ENCODE measurements at regions not wholly inside any gene's neighbourhood (a gene's known extent, or its start where the extent isn't known, plus 50 kb on each side); places are given as distances from the start of the nearest gene placed in this dataset.

GRCh38 chr15:93986400-93986984 lies 244.9 kb upstream of the MCTP2 start:
- Histone ChIP-seq H3K36me3 (ENCODE audit: control insufficient read depth, insufficient read depth, low read length) (no peaks in the 10 kb centered on the region), H2AK5ac (ENCODE audit: low read length) (no peak overlapping the region), H3K79me1 (ENCODE audit: low read length) (no peaks in the 10 kb centered on the region), H4K5ac (ENCODE audit: low read length) (no peak overlapping the region), H2BK120ac (ENCODE audit: low read depth, low read length) (no peak overlapping the region), H3K23ac (ENCODE audit: low read length) (no peak overlapping the region), H2BK15ac (replicated peaks; ENCODE audit: low read depth) (no peak overlapping the region), H3K4me2 (ENCODE audit: low read length) (no peak overlapping the region), H3K27ac (ENCODE audit: low read depth, low read length) (no peak overlapping the region), H3K4ac (ENCODE audit: low read depth, low read length) (no peak overlapping the region), H3K18ac (ENCODE audit: low read length) (no peak overlapping the region), H3K4me1 (ENCODE audit: control insufficient read depth, low read depth, low read length) (no peaks in the 10 kb centered on the region), H3K4me3 (ENCODE audit: low read length) (no peak overlapping the region), H3K79me2 (ENCODE audit: control insufficient read depth, insufficient read depth, low read length) (no peaks in the 10 kb centered on the region), H3K9ac (ENCODE audit: low read length) (no peak overlapping the region), H2BK5ac (ENCODE audit: low read length) (no peak overlapping the region), H4K8ac (ENCODE audit: low read depth, low read length) (no peak overlapping the region), H3K27me3 (ENCODE audit: insufficient read depth, low read length, poor library complexity) (no peaks in the 10 kb centered on the region), H3K56ac (ENCODE audit: low read length) (no peak overlapping the region)
- no peak for DNase-seq
- WGBS (ENCODE audit: extremely low coverage, insufficient coverage, low lambda C conversion rate): no CpG with 5 or more reads among the region's 3 CpGs

DNA sequence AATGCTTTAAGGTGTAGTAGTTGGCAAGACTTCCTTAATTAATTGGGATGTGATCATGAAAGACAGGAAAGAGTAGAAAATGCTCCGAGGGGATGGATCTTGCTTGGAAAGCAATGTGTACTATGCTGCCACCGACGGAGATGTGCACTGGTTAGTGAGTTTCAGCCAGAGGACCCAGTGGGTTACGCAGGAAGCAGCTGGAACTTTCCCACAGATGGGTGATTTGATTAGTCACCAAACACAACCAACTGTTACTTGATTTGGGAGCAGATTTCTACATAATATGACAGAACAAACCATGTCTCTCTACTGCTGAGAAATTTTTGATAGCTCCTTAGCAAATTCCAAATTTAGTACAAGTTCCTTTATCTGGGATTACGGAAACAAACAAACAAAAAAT lies 245.4 kb upstream of the MCTP2 start:
- H3K9ac ChIP-seq (ENCODE audit: low read length): no peak overlapping the region
- WGBS (ENCODE audit: extremely low coverage, insufficient coverage, low lambda C conversion rate): no CpG with 5 or more reads among the region's 5 CpGs
- H3K4ac ChIP-seq (ENCODE audit: low read depth, low read length): no peak overlapping the region
- H2BK5ac ChIP-seq (ENCODE audit: low read length): no peak overlapping the region
- H2BK15ac ChIP-seq (replicated peaks; ENCODE audit: low read depth): no peak overlapping the region
- H3K36me3 ChIP-seq (ENCODE audit: control insufficient read depth, insufficient read depth, low read length): no peaks in the 10 kb centered on the region
- DNase-seq: no peak
- no peak overlapping the region for H4K8ac ChIP-seq (ENCODE audit: low read depth, low read length)
- H3K4me3 ChIP-seq (ENCODE audit: low read length): no peak overlapping the region
- H2BK120ac ChIP-seq (ENCODE audit: low read depth, low read length): no peak overlapping the region
- no peaks in the 10 kb centered on the region for H3K79me2 ChIP-seq (ENCODE audit: control insufficient read depth, insufficient read depth, low read length)
- no peak overlapping the region for H4K5ac ChIP-seq (ENCODE audit: low read length)
- no peak overlapping the region for H3K56ac ChIP-seq (ENCODE audit: low read length)
- no peaks in the 10 kb centered on the region for H3K4me1 ChIP-seq (ENCODE audit: control insufficient read depth, low read depth, low read length)
- H3K23ac ChIP-seq (ENCODE audit: low read length): no peak overlapping the region
- no peak overlapping the region for H3K4me2 ChIP-seq (ENCODE audit: low read length)
- no peak overlapping the region for H3K18ac ChIP-seq (ENCODE audit: low read length)
- H3K79me1 ChIP-seq (ENCODE audit: low read length): no peaks in the 10 kb centered on the region
- H2AK5ac ChIP-seq (ENCODE audit: low read length): no peak overlapping the region
- no peaks in the 10 kb centered on the region for H3K27me3 ChIP-seq (ENCODE audit: insufficient read depth, low read length, poor library complexity)
- H3K27ac ChIP-seq (ENCODE audit: low read depth, low read length): no peak overlapping the region

DNA sequence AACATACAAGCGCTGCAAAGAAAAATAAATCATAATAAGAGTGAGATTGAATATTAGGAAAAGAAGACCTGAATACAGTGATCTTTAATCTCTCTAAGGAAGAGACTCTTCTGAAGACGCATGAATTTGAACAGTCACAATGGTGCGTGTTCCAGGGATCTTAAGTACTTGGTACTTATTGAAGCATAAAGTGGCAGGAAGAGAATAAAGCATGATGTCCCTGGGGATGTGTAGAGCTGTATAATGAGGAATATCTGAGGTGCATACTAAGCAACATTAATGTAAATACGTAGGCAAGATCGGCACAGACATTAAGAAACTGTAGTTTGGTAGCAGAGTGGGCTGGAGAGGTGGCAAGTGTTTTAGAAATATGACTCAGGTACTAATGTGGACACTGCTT lies 246.2 kb upstream of the MCTP2 start:
- Histone ChIP-seq H2BK15ac (replicated peaks; ENCODE audit: low read depth) (no peak overlapping the region), H4K8ac (ENCODE audit: low read depth, low read length) (no peak overlapping the region), H3K27ac (ENCODE audit: low read depth, low read length) (no peak overlapping the region), H4K5ac (ENCODE audit: low read length) (no peak overlapping the region), H3K27me3 (ENCODE audit: insufficient read depth, low read length, poor library complexity) (no peaks in the 10 kb centered on the region), H2BK120ac (ENCODE audit: low read depth, low read length) (no peak overlapping the region), H3K18ac (ENCODE audit: low read length) (no peak overlapping the region), H3K4me2 (ENCODE audit: low read length) (no peak overlapping the region), H3K4me3 (ENCODE audit: low read length) (no peak overlapping the region), H3K9ac (ENCODE audit: low read length) (no peak overlapping the region), H3K4me1 (ENCODE audit: control insufficient read depth, low read depth, low read length) (no peaks in the 10 kb centered on the region), H3K79me2 (ENCODE audit: control insufficient read depth, insufficient read depth, low read length) (no peaks in the 10 kb centered on the region), H3K4ac (ENCODE audit: low read depth, low read length) (no peak overlapping the region), H3K36me3 (ENCODE audit: control insufficient read depth, insufficient read depth, low read length) (no peaks in the 10 kb centered on the region), H2AK5ac (ENCODE audit: low read length) (no peak overlapping the region), H2BK5ac (ENCODE audit: low read length) (no peak overlapping the region), H3K79me1 (ENCODE audit: low read length) (no peaks in the 10 kb centered on the region), H3K56ac (ENCODE audit: low read length) (no peak overlapping the region), H3K23ac (ENCODE audit: low read length) (no peak overlapping the region)
- WGBS (ENCODE audit: extremely low coverage, insufficient coverage, low lambda C conversion rate): no CpG with 5 or more reads among the region's 5 CpGs
- DNase-seq: no peak

- no peak for DNase-seq
- no peak overlapping the region for H3K27ac ChIP-seq (ENCODE audit: low read depth, low read length)
- H3K36me3 ChIP-seq (ENCODE audit: control insufficient read depth, insufficient read depth, low read length): no peaks in the 10 kb centered on the region
- H3K9ac ChIP-seq (ENCODE audit: low read length): no peak overlapping the region
- H3K27me3 ChIP-seq (ENCODE audit: insufficient read depth, low read length, poor library complexity): no peaks in the 10 kb centered on the region
- no peak overlapping the region for H3K23ac ChIP-seq (ENCODE audit: low read length)
- no peak overlapping the region for H4K5ac ChIP-seq (ENCODE audit: low read length)
- no peak overlapping the region for H4K8ac ChIP-seq (ENCODE audit: low read depth, low read length)
- H3K79me1 ChIP-seq (ENCODE audit: low read length): no peaks in the 10 kb centered on the region
- H2BK120ac ChIP-seq (ENCODE audit: low read depth, low read length): no peak overlapping the region
- no peak overlapping the region for H3K56ac ChIP-seq (ENCODE audit: low read length)
- H2BK15ac ChIP-seq (replicated peaks; ENCODE audit: low read depth): no peak overlapping the region
- no CpG with 5 or more reads among the region's 3 CpGs for WGBS (ENCODE audit: extremely low coverage, insufficient coverage, low lambda C conversion rate)
- H3K79me2 ChIP-seq (ENCODE audit: control insufficient read depth, insufficient read depth, low read length): no peaks in the 10 kb centered on the region
- no peak overlapping the region for H3K4me2 ChIP-seq (ENCODE audit: low read length)
- no peaks in the 10 kb centered on the region for H3K4me1 ChIP-seq (ENCODE audit: control insufficient read depth, low read depth, low read length)
- H3K4ac ChIP-seq (ENCODE audit: low read depth, low read length): no peak overlapping the region
- no peak overlapping the region for H3K18ac ChIP-seq (ENCODE audit: low read length)
- no peak overlapping the region for H2AK5ac ChIP-seq (ENCODE audit: low read length)
- H3K4me3 ChIP-seq (ENCODE audit: low read length): no peak overlapping the region
- no peak overlapping the region for H2BK5ac ChIP-seq (ENCODE audit: low read length)
These were observed 247.8 kb upstream of the MCTP2 start for GRCh38 chr15:93983526-93983925.

DNA sequence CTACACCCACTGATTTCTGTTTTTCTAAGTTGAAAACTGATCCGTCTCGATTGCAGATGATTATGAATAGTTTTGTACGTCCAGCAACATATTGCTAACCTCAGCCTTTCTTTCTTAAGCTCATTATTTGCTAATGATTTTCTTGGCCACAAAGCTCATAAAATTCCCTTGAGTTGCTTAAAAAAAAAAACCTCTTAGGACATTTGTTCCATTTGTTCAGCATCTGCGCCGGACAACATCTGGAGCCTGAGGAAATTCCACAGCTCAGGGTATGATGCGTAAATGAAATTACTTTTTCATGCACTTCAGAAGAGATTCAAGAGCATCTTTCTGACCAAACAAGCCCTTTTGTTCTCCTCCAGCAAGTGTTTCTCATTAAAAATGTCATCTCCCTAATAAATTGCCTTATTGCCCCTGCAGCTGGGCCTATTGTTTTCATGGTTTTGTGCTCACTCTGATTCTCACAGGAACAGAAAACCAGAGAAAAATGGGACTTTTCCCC lies 249.1 kb upstream of the MCTP2 start:
- H2BK120ac ChIP-seq (ENCODE audit: low read depth, low read length): no peak overlapping the region
- H3K79me1 ChIP-seq (ENCODE audit: low read length): no peaks in the 10 kb centered on the region
- H2AK5ac ChIP-seq (ENCODE audit: low read length): no peak overlapping the region
- H2BK15ac ChIP-seq (replicated peaks; ENCODE audit: low read depth): no peak overlapping the region
- H3K4ac ChIP-seq (ENCODE audit: low read depth, low read length): no peak overlapping the region
- no peak overlapping the region for H3K27ac ChIP-seq (ENCODE audit: low read depth, low read length)
- no peak overlapping the region for H3K18ac ChIP-seq (ENCODE audit: low read length)
- no peaks in the 10 kb centered on the region for H3K79me2 ChIP-seq (ENCODE audit: control insufficient read depth, insufficient read depth, low read length)
- H2BK5ac ChIP-seq (ENCODE audit: low read length): no peak overlapping the region
- DNase-seq: no peak
- no peak overlapping the region for H3K4me2 ChIP-seq (ENCODE audit: low read length)
- H3K56ac ChIP-seq (ENCODE audit: low read length): no peak overlapping the region
- no peak overlapping the region for H3K23ac ChIP-seq (ENCODE audit: low read length)
- H4K8ac ChIP-seq (ENCODE audit: low read depth, low read length): no peak overlapping the region
- no peak overlapping the region for H4K5ac ChIP-seq (ENCODE audit: low read length)
- H3K9ac ChIP-seq (ENCODE audit: low read length): no peak overlapping the region
- no peaks in the 10 kb centered on the region for H3K36me3 ChIP-seq (ENCODE audit: control insufficient read depth, insufficient read depth, low read length)
- H3K4me1 ChIP-seq (ENCODE audit: control insufficient read depth, low read depth, low read length): no peaks in the 10 kb centered on the region
- no peak overlapping the region for H3K4me3 ChIP-seq (ENCODE audit: low read length)
- WGBS (ENCODE audit: extremely low coverage, insufficient coverage, low lambda C conversion rate): no CpG with 5 or more reads among the region's 6 CpGs
- H3K27me3 ChIP-seq (ENCODE audit: insufficient read depth, low read length, poor library complexity): no peaks in the 10 kb centered on the region

DNA sequence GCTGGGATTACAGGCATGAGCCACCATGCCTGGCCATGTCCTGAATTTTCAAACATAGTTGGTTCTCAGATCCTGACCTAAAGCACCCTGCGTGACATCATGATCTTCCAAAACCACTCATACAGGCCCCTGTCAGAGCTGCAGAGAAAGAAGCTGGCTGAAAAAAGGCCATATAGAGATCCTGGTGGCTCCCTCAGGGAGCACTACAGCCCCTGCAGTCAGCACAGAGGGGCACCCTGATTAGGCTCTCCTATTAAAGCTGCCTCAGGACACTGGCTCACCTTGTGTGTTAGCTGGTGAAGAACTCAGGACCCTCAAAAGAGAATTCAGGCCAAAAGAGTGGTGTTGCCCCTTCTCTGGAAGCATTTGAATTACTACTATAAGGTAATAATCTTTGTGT lies 249.7 kb upstream of the MCTP2 start:
- H3K79me1 ChIP-seq (ENCODE audit: low read length): no peaks in the 10 kb centered on the region
- H3K27ac ChIP-seq (ENCODE audit: low read depth, low read length): no peak overlapping the region
- H3K27me3 ChIP-seq (ENCODE audit: insufficient read depth, low read length, poor library complexity): no peaks in the 10 kb centered on the region

More for the DNA sequence above, 249.7 kb upstream of the MCTP2 start:
- no peak overlapping the region for H3K4me3 ChIP-seq (ENCODE audit: low read length)
- H3K18ac ChIP-seq (ENCODE audit: low read length): no peak overlapping the region
- no peak overlapping the region for H3K9ac ChIP-seq (ENCODE audit: low read length)
- no peak overlapping the region for H2BK5ac ChIP-seq (ENCODE audit: low read length)
- no peak overlapping the region for H3K23ac ChIP-seq (ENCODE audit: low read length)
- no CpG with 5 or more reads among the region's 1 CpG for WGBS (ENCODE audit: extremely low coverage, insufficient coverage, low lambda C conversion rate)
- no peak overlapping the region for H4K8ac ChIP-seq (ENCODE audit: low read depth, low read length)
- no peaks in the 10 kb centered on the region for H3K79me2 ChIP-seq (ENCODE audit: control insufficient read depth, insufficient read depth, low read length)
- H3K4me2 ChIP-seq (ENCODE audit: low read length): no peak overlapping the region
- no peak overlapping the region for H4K5ac ChIP-seq (ENCODE audit: low read length)
- DNase-seq: no peak
- no peak overlapping the region for H2AK5ac ChIP-seq (ENCODE audit: low read length)
- H3K4me1 ChIP-seq (ENCODE audit: control insufficient read depth, low read depth, low read length): no peaks in the 10 kb centered on the region
- H3K56ac ChIP-seq (ENCODE audit: low read length): no peak overlapping the region
- H3K4ac ChIP-seq (ENCODE audit: low read depth, low read length): no peak overlapping the region
- H2BK15ac ChIP-seq (replicated peaks; ENCODE audit: low read depth): no peak overlapping the region
- no peaks in the 10 kb centered on the region for H3K36me3 ChIP-seq (ENCODE audit: control insufficient read depth, insufficient read depth, low read length)
- no peak overlapping the region for H2BK120ac ChIP-seq (ENCODE audit: low read depth, low read length)
